T-helper 9 cell (primary cell): ENCODE measurements at regions not wholly inside any gene's neighbourhood (a gene's known extent, or its start where the extent isn't known, plus 50 kb on each side); places are given as distances from the start of the nearest gene placed in this dataset.

Experiments used
- DNase-seq: peaks from one replicate; pipeline ENCODE4 v3.0.0-alpha.2; 2020

DNA sequence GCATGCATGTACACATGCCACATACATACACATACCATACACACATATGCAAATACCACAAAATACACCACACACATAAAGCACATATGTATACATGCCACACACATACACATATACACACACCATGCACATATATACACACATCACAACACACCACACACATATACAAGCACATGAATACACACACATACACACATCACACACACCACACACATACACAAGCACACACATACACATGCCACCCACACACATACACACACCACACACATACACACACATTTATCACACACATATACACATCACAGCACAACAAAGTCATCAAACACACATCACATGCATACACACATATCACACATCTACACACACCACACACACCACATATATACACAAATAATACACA lies 1108.5 kb downstream of the GALC start:
- DNase-seq: no peak

DNA sequence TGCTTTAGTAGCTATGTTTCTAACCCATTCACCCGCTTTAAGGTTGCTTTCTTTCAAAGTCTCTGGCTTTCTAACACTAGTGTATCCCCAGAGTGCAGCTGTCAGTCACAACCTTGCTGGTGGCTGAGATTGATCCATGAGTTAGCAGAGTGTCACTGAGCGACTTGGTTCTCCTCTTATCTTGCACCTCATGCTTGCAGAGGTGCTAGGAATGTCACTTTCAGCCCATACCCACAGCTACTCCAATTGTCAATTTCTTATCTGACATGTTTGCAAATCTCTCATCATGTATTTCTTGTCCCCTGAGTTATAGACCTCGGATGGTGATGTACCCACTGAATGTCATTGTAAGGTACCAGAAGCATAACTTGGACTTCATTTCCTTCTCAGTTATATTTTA lies 1110.2 kb downstream of the GALC start:
- DNase-seq: no peak

DNA sequence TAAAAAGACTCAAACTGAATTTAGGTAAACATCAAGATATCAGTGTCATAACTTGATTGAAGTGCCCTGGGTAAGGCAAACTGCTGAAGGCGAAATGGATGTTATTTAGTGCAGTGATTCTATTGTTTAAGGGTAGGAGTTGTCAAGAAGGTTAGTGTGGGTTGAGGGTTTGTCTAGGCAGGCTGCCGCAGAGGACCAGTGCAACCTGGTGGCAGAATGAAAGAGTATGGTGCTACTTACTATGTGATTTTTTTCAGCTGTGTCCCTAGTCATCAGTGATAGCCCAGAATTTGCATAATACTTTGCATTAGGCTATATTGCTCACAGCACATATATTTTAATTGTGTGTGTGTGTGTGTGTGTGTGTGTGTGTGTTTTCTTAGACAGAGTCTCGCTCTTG lies 1127.0 kb downstream of the GALC start:
- DNase-seq: no peak

DNA sequence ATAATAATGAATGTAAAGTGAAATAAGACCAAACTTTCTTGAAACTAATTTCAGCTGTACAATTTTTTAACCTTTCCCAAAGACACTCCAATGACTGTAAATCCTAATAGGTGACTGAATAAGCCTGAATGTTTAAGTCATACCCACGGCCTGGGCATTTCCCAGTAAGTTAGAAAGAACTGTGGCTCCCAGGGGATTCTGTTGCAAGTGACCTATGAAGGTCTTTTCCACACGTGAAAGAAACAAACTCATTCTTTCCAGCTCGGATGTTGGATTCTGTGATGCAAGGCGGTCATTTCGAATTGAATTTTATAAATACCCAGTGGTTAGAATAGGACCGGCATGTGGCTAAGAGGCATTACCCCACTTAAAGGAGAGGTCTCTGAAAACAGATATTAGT lies 1134.4 kb downstream of the GALC start:
- DNase-seq: no peak

DNA sequence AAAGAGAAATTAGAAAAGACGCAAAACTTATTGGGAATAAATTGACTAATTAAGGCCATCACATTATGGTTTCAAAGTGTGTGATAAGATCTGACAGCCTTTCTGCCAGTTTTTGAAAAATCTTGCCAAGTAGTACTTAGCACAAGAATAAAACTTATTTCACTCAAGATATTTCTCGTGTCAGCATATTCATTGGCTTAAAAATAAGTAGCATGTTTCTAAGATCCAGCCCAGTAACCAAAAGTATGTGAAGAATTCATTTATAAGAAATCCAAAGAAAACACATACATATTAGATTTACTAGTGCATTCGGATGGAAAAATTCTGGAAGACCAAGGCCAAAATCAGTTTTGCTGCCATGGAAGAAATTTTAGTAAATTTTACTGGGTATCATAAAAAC lies 1135.0 kb downstream of the GALC start:
- DNase-seq: no peak

DNA sequence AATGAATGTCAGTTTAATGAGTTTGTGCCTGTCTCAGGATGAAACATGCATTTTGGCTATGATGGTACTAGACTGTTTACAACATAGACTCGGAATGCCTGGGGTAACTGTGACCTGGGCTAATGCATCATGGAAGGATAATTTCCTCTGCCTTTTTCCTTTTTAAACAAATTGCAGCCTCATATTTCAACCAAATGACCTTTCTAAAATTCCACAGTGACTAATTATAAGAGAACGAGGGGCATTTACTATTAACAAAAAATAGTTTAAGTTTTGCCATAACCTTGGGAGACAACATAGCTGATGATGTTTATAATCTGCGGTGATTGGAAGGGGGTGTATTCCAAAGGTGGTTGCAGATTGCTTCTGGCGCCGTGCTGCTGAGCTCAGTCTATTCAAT lies 1140.5 kb downstream of the GALC start:
- DNase-seq: no peak

DNA sequence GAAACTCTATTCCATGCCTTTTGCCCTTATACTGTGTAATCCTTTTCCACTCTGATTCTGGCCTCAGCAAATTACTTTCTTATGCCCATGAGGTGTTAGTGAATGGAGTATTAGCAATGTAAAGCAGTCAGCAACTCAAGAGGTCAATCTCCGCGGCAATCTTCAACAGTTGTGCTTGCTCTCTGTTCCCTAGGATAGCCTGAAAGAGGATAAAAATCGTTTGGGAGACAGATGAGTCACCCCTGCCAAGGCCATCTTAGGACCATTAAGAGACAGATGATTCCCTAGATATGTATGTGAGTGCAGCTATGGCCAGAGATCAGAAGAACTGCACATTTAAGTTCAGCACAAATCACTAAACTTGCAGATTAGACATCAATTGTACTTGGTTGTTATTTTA lies 1145.8 kb downstream of the GALC start:
- DNase-seq: no peak

DNA sequence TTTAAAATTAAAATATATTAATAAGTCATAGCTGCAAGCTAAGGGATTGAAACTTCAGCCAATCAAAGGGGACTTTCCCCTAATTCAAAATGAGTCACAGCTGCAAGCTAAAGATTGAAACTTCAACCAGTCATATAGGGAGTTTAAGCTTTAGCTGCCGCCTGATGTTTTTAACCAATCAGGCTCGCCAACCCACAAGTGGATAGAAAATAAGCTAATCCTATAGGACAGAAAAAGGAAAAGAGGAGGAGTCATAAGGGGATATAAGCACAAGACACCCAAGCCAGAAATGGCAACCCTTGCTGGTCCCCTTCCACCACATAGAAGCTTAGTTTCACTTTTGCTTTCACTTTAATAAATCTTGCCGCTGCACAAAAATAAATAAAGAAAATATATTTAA lies 1154.6 kb downstream of the GALC start:
- no peak for DNase-seq

DNA sequence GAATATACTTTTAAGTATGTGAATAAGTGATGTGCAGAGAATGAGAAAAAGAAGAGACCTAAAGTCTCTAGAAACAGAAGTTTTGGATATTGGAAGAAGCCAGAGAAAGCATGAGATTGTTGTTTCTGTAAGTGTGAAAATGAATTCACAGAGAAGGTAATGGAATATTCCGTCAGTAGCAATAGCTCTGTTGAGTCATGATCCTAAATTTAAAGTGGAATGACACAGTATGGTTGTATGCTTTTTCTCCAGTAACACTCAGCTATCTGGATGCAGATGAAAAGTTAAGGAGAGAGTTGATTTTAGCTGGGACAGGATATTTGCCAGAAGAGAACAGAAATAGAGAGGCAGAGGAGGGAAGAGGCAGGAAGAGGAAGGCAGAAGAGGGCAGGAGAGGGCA lies 1166.3 kb downstream of the GALC start:
- no peak for DNase-seq

DNA sequence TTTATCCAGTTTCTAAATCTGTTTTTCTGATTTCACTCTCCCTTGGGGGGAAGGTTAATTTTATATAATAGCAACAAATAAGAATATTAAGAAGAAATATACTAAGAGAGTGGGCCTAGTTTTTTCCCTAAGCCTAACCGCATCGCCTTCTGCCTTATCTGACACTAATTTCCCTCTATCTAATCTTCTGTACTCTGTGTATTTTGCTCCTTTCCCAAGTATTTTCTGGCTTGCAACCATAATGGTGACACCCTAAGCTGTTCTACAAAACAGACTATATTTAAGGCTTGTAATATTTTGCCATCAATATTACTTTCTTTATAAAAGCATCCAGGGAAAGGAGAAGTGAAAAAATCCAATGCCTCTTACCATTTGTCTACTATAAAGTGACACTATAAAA lies 1168.8 kb downstream of the GALC start:
- no peak for DNase-seq

DNA sequence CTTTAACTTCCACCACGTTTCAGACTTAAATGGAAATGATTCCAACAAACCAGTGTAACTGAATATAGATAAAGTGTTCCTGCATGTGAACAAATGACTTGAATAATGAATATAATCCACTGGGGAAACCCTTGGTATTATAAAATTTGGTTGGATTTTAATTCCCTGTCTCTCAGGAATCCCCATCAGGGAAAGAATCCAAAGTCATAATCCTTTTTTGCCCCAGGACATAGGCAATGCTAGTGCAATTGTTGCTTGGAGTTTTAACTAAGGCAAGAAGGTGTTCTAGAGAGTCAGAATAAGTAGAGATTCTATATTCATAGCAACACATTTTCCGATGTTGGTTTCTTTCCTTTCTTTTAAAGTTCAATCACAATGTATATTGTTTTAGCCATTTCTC lies 1169.4 kb downstream of the GALC start:
- no peak for DNase-seq

DNA sequence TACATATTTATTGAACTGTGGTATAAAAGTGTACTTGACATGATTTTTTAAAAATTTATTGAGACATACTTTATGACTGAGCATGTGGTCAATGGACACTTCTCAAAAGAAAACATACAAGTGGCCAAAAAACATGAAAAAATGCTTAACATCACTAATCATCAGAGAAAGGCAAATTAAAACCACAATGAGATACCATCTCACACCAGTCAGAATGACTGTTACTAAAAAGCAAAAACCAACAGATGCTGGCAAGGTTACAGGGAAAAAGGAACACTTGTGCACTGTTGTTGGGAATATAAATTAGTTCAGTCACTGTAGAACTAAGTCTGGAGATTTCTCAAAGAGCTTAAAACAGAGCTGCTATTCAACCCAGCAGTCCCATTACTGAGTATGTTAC lies 1177.6 kb downstream of the GALC start:
- DNase-seq: no peak

DNA sequence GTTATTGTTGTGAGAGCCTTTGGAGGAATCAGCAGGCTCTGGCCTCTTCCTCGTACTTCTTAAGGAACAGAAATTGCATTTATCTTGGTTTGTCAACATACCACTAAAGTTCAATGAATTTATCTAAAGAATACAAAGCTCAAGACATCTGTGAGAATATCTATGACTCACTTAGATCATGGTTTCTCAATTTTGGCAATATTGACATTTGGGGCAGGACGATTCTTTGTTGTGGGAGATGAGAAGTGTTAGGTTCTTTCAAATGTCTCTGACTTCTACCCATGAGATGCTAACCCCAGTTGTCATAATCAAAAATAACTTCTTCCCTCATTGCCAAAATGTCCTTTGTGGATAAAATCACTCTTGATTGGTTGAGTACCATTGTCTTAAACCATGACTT lies 1190.3 kb downstream of the GALC start:
- DNase-seq: no peak

DNA sequence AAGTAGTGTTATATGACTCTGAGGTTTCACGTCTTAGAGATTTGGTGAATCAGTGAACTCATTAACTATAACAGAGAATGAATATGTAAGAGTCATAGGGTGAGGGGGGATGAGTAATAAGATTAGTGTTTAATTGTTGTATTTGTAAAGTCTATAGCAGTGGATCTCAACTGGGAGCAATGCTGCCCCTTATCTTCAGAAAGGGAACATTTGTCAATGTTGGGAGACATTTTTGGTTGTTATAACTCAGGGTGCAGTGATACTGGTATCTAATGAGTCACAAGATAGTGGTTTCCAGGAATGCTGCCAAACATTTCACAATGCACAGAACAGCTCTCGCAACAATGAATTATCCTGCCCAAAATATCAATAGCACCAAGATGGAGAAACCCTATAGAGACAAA lies 1193.7 kb downstream of the GALC start:
- DNase-seq: no peak

DNA sequence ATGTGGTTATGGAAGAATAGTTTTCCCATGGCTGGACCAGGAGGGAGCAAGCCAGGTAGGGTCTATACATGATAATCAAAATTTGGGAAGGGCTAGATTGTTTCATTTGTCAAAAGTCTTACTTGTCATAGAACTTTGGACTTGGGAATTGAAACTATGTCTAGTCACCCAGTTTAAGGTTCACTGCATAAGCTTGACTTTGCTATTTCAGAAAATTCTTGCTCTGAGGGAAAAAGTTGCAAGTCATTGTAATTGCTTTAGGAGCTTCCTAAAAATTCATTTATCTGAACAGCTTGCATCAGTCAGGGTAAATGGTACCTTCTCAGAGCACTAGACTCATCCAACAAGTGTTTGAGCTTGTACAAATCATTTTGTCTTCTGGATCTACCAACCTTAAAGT lies 1194.7 kb downstream of the GALC start:
- DNase-seq: no peak

DNA sequence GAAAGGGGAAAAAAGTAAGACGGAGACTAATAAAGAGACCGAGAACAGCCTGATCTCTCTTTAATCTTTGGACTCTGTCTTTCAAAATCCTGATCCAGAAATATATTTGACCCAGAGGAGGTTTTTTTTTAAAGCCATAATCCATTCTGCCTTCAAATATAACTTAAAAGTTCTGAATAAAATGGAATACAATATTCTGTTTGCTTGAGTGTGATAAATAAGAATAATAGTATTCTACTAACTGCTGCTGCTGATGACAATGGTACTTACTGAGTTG lies 1196.0 kb downstream of the GALC start:
- DNase-seq: no peak

DNA sequence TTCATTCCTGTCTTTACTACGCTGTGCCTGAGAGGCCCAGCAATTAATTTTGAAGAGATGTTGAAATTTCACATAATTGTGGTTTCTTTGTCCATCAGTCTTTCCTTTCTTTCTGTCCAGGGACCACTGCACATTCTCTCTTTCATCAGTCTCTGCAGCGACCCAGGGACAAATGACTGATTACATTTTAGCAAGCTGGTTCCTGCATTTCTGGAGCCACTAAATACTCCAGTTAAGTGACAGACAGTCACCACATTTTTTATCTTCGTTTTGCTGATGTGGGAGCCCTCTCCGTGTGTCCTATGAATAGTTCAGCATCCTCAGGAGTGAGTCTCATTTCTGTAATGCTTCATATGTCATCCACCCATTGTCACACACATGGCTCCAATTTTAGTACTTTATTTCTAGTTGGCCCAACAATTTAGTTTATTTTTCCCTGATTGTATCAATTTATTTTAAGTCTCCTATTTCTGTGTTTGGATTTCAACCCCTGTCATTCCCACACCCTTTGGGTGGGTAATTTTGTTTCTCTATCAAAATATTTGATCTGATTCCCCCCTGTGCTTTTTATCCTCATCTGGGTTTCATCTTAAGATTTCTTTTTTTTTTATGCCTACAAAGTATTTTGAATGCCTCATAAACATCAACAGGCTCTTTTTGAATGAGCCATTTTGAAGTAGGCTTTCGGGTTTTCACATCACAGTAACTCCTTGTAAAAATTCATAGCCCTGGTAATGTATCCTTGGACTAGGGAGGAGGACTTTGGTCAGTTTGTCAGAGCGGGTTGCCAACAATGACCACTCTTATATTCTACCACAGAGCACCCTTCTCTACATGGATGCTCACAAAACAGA lies 1196.5 kb downstream of the GALC start:
- no peak for DNase-seq

DNA sequence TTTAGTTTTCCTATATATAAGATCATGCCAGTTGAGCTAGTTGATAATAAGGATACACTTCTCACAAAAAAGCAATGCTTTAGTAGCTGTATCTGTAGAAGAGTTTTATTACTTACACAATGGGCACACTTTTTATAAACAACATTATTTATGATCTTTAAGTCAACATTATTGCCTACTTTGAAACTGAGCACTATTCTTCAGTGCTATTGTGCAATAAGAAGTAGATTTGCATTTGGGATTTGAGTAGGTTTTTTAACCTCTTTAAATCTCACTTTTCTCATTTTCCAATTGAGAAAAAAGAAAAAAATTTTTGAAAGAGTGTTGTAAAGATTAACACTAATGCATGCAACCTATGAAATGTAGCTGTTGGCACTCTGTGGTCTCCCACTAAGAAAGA lies 1198.3 kb downstream of the GALC start:
- no peak for DNase-seq

DNA sequence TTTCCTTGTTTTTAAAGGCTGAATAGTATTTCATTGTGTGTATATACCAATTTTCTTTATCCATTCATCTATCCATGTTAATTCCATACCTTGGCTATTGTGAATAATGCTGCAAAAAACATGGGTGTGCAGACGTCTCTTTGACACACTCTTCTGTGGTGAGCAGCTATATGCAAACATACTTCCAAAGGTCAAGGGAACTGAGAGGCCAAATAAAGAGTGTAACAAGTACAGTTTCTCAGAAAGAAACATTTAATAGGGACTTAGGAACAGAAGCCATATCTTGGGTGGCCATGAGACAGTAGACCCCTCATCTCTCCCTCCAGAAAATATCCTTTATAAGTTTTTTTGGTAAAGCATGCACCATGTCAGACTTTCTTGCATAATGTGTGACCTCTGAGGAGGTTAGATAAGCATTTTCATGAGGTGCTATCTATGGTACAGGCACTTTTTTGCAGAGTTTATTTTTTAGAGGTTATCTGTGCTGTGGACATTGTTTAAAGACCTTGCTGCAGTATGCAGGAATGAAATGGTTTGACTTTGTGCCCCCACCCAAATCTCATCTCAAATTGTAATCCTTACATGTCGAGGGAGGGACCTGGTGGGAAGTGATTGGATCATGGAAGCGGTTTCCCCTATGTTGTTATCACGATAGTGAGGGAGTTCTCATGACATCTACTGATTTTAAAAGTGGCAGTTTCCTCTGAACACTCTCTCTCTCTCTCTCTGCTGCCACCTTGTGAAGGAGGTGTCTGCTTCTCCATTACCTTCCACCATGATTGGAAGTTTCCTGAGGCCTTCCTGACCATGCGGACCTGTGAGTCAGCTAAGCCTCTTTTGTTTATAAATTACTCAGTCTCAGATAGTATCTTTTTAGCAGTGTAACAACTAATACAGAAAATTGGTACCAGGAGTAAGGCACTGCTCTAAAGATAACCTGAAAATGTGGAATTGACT lies 1202.3 kb downstream of the GALC start:
- DNase-seq: no peak

DNA sequence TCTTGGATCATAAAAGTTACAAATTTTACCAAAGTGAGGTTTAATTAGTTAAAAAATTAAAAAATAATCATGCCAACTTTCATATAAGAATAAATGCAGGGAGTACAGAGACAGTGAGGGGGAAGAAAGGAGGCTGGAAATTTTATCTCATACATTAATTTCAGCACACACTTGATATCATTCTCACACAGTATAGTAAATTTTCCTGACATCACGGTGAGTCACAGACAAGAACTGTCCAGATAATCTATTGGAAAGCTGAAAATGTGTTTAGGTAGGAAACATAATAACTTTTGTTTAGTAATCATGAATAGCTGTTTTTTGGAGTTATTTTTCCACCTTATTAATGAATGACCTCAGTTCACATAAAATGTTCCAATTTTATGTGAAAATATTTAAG lies 1204.8 kb downstream of the GALC start:
- DNase-seq: no peak

DNA sequence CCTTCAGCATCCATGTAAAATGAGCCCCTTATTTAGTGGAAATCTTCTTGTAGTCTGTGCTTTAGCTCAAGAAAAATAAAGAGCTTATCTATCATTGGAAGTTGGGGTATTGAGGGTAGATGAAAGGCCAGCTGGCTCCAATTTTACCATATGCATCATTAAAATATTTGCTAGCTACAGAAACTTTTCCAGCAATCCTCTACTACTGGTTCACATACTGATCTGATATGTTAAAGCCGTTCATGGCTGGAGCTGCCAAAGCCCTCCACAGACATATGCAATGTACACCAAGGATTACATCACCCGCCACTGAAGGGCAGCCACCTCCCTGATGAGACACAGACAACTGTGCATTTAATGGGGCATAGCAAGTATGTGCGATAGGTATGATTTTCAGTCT lies 1205.3 kb downstream of the GALC start:
- no peak for DNase-seq

DNA sequence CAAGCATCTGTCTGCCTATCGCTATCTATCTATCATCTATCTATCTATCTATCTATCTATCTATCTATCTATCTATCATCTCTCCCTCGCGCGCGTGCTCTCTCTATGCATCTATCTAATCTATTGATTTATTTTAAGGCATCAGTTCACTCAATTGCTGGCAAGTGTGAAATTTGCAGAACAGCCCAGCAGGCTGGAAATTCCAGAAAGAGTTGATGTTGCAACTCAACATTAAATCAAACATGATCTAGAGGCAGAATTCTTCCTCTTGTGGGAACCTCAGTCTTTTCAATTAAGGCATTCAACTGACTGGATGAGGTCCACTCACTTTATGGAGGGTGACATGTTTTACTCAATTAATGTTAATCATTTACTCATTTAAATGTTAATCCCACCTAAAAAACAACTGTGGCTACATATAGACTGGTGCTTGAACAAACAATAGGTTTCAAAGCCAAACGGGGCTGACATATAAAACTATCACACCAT lies 1210.8 kb downstream of the GALC start:
- DNase-seq: no peak

DNA sequence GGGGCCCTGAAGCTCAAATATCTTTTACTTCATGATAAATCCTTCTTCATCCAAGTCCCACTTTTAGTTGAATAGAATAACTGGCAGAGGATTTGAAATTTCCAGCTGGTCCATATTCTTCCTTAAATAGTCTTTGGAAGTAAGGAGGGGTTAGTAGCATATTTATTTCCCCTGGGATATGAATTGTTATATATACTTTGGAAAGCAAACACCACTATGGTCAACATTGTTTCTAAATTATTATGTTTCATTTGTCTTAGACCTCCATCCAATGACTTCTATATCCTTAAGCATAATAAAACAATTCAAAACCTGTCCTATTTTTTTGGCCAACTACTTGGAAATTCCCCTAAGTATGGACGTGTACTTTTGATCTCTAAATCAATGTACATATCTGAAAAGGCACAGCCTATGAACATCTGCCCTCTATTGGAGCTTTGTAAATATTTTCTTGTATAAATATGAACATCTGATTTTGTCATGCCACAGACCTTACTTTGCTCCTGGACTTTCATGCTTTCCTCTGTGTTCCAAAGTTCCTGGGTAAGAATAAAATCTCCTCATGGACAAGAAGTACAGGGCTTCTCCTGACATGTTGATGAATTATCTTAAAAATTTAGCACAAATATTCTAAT lies 1212.0 kb downstream of the GALC start:
- no peak for DNase-seq

DNA sequence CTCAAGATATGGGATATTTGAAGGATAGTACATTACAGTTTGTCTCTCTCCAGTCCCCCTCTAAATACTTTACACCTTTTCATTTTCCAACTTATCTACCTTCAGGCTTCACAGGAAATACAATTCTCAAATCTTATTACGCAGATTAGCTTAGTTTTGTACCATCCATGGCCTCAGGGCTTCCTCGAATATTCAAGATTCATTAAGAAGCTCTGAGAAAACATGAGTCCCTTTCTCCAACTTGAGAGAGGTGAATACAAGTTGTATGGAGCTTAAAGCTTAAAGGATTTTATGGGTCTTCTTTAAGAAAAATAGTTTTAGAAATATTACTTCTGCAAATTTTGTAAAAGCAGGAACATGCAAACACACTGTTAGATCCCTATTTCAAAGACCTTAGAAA lies 1212.5 kb downstream of the GALC start:
- DNase-seq: no peak
